HL-60 (cell line): ENCODE measurements at regions not wholly inside any gene's neighbourhood (a gene's known extent, or its start where the extent isn't known, plus 50 kb on each side); places are given as distances from the start of the nearest gene placed in this dataset.

Source experiments
- POLR2AphosphoS5 ChIP-seq: IDR thresholded peaks from 2 replicates; pipeline ENCODE4 v1.6.1; 2012; ENCODE audit warnings: low read depth
- TF ChIP-seq, protein P1 (sequence below): IDR thresholded peaks from one replicate; pipeline ENCODE4 v1.5.1; 2011; ENCODE audit warnings: low read length, control low read depth, inconsistent platforms; ENCODE audit not compliant: insufficient read depth

DNA sequence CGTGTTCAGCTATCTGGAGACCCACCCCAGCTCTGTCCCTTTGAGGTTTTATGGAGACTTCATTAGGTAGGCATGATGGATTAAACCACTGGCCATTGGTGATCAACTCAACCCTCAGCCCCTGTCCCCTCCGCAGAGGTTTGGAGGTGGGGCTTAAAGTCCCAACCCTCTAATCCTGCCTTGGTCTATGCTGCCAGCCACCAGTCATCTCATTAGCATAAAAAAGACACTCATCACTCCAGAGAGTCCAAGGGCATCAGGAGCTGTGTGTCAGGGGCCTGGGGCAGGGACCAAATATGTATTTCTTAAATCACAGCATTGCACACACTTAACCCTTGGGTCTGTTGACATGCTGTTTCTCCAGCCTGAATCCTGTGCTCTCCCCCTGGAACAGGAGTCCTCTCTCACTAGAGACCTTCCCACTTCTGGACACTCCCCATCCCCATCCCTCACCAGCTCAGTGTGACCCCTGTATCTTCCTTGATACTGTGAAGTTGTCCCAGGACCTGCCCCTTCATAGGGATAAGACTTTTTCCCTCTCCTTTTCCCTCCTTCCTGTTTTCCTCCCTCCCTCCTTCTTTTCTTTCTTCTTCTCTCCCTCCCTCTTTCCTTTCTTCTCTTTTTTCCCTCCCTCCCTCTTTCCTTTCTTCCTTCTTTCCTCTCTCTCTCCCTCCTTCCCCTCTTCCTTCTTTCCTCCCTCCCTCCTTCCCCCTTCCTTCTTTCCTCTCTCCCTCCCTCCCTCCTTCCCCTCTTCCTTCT, 54.7 kb upstream of the CLMN start:
- TF ChIP-seq, protein P1, sequence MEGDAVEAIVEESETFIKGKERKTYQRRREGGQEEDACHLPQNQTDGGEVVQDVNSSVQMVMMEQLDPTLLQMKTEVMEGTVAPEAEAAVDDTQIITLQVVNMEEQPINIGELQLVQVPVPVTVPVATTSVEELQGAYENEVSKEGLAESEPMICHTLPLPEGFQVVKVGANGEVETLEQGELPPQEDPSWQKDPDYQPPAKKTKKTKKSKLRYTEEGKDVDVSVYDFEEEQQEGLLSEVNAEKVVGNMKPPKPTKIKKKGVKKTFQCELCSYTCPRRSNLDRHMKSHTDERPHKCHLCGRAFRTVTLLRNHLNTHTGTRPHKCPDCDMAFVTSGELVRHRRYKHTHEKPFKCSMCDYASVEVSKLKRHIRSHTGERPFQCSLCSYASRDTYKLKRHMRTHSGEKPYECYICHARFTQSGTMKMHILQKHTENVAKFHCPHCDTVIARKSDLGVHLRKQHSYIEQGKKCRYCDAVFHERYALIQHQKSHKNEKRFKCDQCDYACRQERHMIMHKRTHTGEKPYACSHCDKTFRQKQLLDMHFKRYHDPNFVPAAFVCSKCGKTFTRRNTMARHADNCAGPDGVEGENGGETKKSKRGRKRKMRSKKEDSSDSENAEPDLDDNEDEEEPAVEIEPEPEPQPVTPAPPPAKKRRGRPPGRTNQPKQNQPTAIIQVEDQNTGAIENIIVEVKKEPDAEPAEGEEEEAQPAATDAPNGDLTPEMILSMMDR: no peak
- TF ChIP-seq POLR2AphosphoS5: no peak
